HG03103 (cell line): ENCODE measurements at regions not wholly inside any gene's neighbourhood (a gene's known extent, or its start where the extent isn't known, plus 50 kb on each side); places are given as distances from the start of the nearest gene placed in this dataset.

ENCODE experiments used
- ATAC-seq: cut with Tn5 transposase; IDR thresholded peaks from one replicate; pipeline ENCODE4 v1.9.1; 2021; ENCODE audit warnings: low read depth; ENCODE audit not compliant: unreplicated experiment

- ATAC-seq: no peak
These were observed 542.9 kb downstream of the PRELID2 start for GRCh38 chr5:145292278-145292677.

- no peak for ATAC-seq
These were observed 551.9 kb downstream of the PRELID2 start for GRCh38 chr5:145283141-145283810.

GRCh38 chr5:145280806-145281205 is 554.3 kb downstream of the PRELID2 start:
- no peak for ATAC-seq

GRCh38 chr5:145280214-145280613 is 554.9 kb downstream of the PRELID2 start:
- ATAC-seq: no peak

- no peak for ATAC-seq
These were observed 574.5 kb downstream of the PRELID2 start for GRCh38 chr5:145260670-145261069.

GRCh38 chr5:145247745-145248040 is 587.4 kb downstream of the PRELID2 start:
- ATAC-seq: no peak

- ATAC-seq: no peak
These were observed 588.0 kb downstream of the PRELID2 start for GRCh38 chr5:145246961-145247744.

- no peak for ATAC-seq
These were observed 588.8 kb downstream of the PRELID2 start for GRCh38 chr5:145246379-145246778.

- no peak for ATAC-seq
These were observed 589.8 kb downstream of the PRELID2 start for GRCh38 chr5:145245354-145245753.

- ATAC-seq: no peak
These were observed 590.4 kb downstream of the PRELID2 start for GRCh38 chr5:145244788-145245187.

- ATAC-seq: no peak
These were observed 590.9 kb downstream of the PRELID2 start for GRCh38 chr5:145244251-145244650.

- ATAC-seq: no peak
These were observed 592.1 kb downstream of the PRELID2 start for GRCh38 chr5:145243016-145243415.

GRCh38 chr5:145242551-145242950 is 592.6 kb downstream of the PRELID2 start:
- ATAC-seq: no peak

- ATAC-seq: peak; percentile 65
These were observed 597.3 kb downstream of the PRELID2 start for GRCh38 chr5:145237843-145238242.

- ATAC-seq: no peak
These were observed 598.2 kb downstream of the PRELID2 start for GRCh38 chr5:145236983-145237382.

GRCh38 chr5:145236127-145236526 is 599.0 kb downstream of the PRELID2 start:
- no peak for ATAC-seq

- ATAC-seq: no peak
These were observed 601.7 kb downstream of the PRELID2 start for GRCh38 chr5:145233461-145233860.

- ATAC-seq: no peak
These were observed 604.4 kb downstream of the PRELID2 start for GRCh38 chr5:145230781-145231180.

GRCh38 chr5:145228564-145228963 is 606.6 kb downstream of the PRELID2 start:
- no peak for ATAC-seq

GRCh38 chr5:145227881-145228280 is 607.3 kb downstream of the PRELID2 start:
- ATAC-seq: no peak

GRCh38 chr5:145226726-145227125 is 608.4 kb downstream of the PRELID2 start:
- ATAC-seq: no peak

GRCh38 chr5:145225529-145225928 is 609.6 kb downstream of the PRELID2 start:
- ATAC-seq: no peak
